GM21526 (cell line): ENCODE measurements at regions not wholly inside any gene's neighbourhood (a gene's known extent, or its start where the extent isn't known, plus 50 kb on each side); places are given as distances from the start of the nearest gene placed in this dataset.
"Not testable (repeated sequence)": the region's sequence is repeated elsewhere in the genome, so short reads cannot be mapped to it uniquely, and the experiment has no call there.

Experiments used
- ATAC-seq: cut with Tn5 transposase; IDR thresholded peaks from one replicate; pipeline ENCODE4 v1.9.1; 2021; ENCODE audit warnings: moderate library complexity; ENCODE audit not compliant: unreplicated experiment, low FRiP score

DNA sequence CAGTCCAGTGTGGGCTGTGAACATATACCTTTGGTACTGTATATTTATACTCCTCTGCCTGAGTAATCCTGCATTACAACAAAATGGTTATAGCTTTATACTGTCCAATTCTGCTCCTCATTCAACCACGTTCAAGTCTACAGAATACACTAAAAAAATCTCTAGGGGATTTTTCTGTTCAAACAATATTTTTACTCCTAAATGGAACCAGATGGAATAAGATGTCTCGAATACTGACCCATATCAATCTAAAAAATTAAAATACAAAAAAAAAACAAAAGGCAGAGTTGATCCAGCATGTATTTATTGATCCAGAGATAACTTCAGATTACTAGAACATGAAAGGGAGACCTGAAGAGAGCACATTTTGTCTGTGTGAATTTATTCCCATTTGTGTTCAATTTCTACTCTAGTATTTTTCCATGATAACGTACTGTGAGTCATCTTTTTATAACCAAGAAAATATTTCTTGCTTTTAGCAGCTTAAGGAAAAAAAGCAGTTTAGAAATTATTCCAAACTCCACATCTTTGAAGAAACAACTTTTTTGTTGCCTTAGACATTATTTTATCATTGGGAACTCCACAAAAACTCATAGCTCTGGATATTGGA is 910.7 kb downstream of the TBL1XR1 start:
- no peak for ATAC-seq

DNA sequence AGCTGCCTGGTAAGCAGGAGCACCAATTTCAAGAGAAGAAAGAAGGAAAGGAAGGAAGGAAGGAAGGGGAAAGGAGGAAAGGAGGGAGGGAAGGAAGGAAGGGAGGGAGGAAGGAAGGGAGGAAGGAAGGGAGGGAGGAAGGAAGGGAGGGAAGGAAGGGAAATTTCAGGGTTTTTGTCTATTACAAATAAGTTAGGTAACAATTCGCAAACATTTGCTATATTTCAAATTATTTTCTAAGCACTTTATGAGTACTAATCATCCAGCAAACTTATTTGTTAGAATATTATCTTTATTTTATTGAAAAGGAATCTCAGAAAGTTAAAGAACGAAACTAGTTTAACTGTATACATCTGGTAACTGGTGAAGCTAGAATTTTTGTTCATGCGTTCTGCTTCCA is 921.7 kb downstream of the TBL1XR1 start:
- ATAC-seq: no peak

DNA sequence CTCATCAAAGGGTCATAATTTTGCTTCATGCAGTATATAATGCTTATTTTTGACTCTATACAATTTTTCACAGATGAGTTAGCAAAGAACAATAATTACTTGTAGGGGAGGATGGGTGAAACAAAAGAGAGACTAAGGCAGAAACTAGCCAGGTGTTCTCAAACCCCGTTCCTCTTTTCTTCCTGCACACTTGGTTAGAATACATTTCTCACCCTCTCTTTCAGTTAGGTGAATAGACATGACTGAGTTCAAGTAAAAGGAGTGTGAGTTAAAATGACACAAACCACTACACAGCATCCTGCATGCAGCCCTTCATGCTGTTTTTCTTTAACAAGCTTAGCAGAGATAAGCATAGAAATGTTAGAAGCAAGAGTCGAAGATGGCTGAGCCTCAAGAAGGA is 922.2 kb downstream of the TBL1XR1 start:
- no peak for ATAC-seq

DNA sequence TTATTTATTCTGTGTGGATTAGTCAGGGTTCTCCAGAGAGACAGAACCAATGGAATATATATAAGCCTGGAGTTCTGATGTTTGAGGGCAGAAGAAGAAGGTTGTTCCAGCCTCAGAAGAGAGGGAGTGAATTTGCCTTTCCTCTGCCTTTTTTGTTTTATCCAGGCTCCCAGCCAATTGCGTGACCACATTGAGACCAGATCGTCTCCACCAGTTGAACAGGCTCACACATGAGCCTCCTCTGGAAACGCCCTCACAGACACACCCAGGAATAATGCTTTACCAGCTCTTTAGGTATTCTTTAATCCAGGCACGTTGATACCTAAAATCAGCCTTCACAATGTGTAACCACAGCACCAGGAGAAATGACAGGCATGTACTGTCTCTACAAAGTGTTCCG is 923.1 kb downstream of the TBL1XR1 start:
- ATAC-seq: no peak

DNA sequence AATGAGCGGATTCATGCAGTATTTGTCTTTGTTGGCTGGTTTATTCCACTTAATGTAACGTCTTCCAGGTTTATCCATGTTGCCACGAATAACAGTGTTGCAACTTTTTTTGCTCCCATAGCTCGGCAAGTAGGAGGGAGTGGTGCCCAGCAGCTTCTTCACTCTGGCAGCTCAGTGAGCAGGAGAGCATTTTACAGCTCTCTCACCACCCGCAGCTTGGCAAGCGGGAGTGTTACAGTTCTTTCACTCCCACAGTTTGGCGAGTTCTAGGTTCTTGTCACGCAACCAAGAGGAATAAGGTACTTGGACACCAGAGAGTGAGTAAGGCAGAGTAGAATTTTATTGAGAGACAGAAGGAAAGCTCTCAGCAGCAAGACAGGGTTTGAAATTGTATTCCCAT is 935.2 kb downstream of the TBL1XR1 start:
- ATAC-seq: no peak

DNA sequence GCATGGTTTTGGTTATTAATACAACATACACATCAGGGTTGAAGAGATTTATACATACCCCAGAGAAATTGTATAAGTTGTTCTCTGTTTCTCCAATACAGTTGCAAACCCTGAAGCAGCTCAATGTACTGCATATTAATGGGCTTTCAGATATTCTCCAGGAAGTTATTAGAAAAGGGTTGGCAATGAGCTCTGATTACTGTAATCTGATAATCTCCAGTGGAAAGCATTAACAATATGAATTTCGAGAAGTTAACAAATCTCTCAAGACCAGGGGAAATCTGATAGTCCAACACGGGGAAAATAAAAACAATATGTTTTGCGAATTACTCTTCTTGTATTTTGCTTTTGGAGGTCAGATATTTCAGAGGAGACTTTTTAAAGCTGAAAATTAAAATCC is 950.1 kb downstream of the TBL1XR1 start:
- no peak for ATAC-seq

DNA sequence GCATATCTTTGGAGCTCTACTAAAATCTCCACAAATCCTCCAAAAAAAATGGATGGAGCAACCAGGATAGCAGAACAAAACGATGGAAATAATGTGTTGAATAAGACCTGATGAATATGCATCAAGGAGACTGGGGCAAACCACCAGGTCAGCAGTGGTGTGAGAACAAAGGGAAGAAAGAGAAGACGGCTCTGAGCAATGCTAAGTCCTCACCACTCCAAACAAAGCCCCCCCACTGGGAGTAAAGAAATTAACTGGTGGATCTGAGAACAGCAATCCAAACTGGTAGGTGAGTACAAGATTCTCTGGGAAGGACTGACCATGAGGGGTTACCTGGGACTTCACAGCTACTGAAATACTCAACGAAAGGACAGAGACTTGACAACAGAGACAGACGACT is 977.3 kb downstream of the TBL1XR1 start:
- ATAC-seq: no peak

DNA sequence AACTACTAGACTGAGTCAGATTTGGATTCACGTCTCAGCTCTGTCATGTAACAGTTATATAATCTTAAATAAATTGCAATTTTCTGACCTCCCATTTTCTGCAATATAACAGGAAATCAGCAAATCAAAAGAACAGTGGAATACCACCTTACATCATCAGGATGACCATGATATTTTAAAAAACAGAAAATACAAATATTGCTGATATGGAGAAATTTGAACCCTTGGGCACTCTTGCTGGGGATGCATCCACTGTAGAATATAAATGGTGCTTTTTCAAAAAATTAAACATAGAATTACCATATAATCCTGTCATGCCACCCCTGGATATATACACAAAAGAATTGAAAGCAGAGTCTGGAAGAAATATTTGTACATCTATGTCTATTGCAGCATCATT is 982.5 kb downstream of the TBL1XR1 start:
- ATAC-seq: no peak

DNA sequence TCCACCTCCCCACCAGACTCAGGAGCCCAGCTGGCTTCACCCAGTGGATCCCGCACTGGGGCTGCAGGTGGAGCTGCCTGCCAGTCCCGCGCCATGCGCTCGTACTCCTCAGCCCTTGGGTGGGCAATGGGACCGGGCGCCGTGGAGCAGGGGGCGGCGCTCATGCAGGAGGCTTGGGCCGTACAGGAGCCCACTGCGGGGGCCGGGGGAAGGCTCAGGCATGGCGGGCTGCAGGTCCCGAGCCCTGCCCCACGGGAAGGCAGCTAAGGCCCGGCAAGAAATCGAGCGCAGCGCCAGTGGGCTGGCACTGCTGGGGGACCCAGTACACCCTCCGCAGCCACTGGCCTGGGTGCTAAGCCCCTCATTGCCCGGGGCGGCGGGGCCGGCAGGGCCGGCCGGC is 984.0 kb downstream of the TBL1XR1 start:
- not testable (repeated sequence) for ATAC-seq

DNA sequence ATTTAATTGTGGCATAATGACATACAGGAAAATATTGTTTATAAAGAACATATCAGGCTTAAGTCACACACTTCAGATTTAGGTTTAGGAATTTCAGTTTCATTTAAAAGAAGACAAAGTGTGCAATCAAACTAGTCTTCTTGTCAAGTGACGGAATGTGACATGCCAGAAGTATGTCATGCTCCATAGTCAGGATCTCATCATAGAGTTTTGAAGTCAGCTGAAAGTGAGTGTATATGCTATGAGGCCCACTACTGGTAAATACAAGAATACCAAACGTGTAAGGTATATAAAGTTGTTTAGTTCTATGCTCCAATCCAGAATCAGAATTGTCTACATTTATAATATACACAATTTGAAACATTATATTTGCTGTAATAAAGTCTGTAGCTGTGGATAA is 988.4 kb downstream of the TBL1XR1 start:
- no peak for ATAC-seq

DNA sequence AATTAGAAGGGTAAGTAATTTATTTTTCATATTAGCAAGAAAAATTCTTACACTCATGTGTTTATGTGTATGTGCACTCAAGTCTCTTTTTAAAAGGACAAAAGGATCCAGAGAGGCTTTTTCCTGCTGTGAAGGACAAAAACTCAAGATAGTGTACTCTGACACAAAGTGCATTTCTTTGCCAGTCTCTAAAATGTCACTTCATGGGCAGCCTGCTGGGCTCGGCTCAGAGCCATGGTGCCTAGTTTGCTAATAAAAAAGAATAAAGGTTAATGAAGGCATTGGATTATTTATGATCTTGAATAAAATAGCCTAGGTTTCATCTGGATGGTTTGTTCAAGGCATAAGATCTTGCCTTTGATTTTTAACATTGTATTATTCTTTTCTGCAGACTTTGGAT is 989.0 kb downstream of the TBL1XR1 start:
- no peak for ATAC-seq

DNA sequence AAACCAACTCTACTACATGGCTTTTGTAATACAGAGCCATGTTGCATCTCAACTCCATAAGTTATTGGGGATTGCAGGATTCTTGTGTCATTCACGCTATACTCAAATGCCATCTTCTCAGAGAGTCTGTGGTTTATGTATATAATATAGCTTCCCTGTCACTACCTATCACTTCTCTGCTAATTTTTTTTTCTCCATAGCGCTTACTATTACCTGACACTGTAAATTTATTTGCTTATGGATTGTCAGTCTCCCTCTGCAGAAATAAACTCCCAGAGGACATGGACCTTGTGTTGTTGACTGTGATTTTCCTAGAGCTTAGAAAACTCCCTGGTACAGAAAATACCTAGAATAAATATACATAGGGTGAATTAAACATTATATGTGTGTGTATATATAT is 990.5 kb downstream of the TBL1XR1 start:
- no peak for ATAC-seq

DNA sequence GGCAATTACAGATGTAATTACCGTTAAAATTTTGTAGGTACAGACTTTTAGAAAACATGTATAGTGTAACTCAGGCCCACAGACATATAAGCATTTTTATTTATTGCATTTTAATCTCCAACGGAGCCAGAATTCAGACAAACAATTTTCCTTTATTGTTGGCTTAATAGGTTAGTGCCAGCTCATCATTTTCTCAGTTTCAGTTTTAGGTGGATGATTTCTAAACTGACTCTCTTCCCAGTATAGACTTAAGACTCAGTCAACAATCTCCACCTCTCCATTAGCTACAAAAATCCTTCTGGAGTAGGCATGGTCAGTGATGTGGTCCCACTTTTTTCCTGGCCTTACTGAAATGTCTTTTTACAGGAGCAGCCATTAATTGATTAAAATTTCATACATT is 994.6 kb downstream of the TBL1XR1 start:
- ATAC-seq: no peak

DNA sequence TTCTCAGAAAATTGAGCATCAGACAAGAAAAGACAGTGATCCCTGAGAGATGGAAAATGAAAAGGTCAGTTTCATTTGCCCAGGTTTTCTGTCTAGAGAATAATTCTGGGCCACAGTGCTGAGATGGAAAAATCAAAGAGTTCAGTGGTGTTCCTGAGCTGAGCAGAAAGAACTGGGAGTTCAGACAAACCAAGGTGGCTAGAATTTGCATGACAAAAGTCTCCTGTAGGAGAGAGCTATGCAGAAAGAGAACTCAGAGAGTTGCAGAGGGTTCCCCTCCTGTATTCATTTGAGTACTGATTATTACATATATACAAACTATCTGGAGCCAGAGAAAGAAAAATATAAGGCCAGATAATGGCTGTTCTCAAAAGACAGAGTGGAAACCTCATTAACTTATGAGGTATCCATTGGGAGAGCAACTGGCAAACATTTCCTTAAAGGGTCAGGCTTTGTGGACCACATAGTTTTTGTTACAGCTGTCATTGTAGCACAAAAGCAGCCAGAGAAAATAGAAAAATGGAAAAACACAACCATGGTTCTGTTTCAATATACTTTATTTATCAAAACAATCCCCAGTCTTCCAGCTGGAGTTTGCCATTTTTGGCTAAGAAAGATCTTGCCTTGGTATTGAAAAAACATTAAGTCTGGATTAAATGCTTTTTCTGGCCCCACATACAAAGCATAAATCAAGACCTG is 1004.1 kb downstream of the TBL1XR1 start:
- ATAC-seq: no peak

DNA sequence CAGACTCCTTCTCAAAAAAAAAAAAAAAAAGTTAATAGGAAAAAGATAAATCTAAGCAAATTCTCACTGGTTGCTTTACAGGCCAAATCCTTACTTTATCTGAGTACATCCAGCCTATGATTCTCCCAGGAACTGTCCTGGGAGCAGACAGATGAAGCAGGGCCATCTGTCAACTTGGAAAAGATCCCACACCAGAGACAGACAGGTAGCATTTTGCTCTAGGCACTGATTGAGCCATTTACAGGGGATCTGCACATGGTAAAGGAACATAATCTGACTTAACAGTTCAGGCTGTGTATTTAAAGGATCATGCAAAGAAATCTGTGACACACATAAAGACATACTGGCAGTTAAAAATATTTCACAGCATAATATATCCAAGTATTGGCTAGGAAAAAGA is 1006.5 kb downstream of the TBL1XR1 start:
- no peak for ATAC-seq

DNA sequence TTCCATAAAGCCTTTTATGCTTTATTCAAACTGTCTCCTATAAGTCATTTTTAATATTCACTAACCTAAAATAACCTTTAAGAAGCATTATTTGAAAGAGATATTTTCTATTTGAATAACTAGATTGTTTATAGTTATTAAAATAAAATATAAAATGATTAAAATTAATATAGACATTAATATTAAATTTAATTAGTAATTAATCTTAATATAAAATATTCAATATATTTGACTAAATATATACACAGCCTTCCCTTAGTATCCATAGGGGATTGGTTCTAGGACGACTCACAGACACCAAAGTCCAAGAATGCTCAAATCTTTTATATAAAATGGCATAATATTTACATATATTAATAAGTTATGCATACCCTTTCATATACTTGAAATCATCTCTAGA is 1014.1 kb downstream of the TBL1XR1 start:
- no peak for ATAC-seq

DNA sequence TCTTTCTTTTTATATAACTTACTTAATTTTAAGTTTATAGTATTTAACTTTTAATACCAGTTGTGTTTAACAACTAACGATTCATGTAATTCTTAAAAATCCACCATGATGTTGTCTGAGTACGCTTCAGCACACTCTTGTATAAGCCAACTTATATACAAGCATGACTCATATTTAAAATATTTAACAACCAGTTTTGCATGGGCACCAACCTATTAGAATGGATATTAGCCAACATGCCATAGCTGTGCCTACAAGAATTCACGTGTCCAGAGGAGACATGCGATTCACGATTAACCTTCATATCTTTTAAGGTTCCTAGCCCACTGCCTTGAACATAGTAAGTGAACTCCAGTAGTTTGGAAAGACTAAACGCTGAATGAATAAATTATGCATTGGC is 1023.2 kb downstream of the TBL1XR1 start:
- ATAC-seq: no peak

DNA sequence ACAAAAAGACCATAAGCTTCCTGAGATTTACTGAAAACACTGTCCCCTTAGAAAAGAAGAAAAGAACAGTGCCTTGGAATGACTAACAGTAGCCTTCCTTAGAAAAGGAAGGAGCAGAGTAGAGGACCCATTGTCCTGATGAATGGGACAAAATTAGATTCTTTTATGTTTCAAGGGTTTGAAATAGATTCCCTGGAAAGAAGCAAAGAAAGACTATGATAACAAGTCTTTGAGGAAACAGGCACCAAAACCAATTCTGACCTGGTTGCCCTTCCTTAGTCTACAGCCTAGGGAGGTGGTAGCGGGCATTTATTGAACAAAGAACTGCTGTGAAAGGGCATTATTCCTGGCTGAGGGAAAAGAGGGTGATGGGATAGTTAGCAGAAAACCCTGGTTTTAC is 1024.8 kb downstream of the TBL1XR1 start:
- ATAC-seq: no peak

DNA sequence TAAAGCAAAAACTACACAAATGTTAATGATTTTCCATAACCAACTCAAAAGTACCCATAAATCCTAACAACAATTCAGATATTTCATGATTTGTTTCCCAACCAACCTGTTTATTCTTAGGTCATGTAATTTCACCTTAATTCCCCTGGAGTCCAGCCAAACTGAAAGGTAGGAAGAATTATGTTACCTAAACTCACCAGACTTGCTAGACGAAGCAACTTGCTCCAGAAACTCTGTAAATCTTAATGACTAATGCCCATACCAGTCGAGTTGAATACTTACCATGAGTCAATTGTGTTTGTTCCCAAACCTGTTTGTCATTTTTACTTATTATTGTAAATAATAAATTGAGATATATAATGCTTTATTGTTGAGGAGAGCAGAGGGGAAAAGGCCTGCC is 1030.0 kb downstream of the TBL1XR1 start:
- ATAC-seq: no peak

DNA sequence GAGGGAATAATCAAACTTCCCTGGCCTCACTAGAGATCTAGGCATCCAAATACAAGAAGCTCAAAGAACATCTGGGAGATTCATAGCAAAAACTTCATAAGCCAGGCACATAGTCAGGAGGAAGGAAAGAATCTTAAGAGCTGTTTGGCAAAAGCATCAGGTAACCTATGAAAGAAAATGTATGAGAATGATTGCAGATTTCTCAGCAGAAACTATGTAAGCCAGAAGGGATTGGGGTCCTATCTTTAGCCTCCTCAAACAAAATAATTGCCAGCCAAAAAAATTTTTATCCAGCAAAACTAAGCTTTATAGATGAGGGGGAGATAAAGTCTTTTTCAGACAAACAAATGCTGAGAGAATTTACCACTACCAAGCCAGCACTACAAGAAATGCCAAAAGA is 1036.3 kb downstream of the TBL1XR1 start:
- no peak for ATAC-seq

DNA sequence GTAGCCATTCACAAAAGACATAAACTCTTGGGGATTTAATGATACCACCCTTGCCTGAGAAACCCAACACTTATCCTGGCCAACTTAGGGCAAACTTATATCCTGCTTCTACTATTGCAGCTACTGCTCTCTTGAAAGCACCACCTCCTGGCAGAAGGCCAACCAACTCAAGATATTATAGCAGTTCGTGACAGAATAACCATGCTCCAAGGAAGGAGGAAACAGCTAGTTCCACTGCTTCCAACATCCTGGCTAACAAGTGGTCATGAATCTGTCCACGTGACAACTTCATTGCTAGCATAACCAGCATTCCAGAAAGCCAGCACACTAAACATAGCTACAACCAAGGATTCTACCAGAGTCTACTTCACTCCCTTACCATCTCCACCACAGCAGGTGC is 1037.5 kb downstream of the TBL1XR1 start:
- ATAC-seq: no peak

DNA sequence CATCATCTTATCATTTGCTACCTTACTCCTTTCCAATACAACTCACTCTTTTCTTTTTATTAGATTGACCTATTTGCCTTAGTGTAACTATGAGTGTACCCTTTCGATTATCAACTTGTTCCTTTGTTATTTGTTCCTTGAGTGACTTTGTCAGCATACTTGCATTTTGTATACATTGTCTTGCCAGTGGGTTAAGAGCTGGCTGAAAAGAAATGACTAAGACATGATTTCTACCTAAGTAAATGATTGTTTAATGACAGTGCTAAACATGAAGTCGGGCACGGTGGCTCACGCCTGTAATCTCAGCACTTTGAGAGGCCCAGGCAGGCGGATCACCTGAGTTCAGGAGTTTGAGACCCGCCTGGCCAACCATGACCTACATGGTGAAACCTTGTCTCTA is 1042.3 kb downstream of the TBL1XR1 start:
- no peak for ATAC-seq

DNA sequence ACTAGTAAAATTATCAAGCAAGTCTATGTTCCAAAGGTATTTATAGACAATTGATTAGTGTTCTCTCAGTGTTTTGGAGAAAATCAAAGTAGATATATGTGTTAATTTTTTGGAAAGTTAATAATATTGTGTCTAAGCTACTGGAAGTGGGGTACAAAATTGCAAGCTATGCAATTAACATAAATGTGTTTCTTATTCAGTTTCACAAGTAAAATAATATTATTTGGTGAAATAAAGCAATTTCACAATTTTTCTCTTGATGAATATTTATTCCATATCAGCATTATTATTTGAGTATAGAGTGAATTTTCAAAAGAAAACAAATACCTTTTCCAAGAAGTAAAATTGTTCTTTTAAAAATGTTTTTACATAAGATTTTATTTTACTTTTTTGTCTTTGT is 1047.7 kb downstream of the TBL1XR1 start:
- no peak for ATAC-seq
